OCI-M2 (cell line): ENCODE measurements at regions not wholly inside any gene's neighbourhood (a gene's known extent, or its start where the extent isn't known, plus 50 kb on each side); places are given as distances from the start of the nearest gene placed in this dataset.
"Not testable (repeated sequence)": the region's sequence is repeated elsewhere in the genome, so short reads cannot be mapped to it uniquely, and the experiment has no call there.

Experiments used
- DNase-seq: peaks from one replicate; lab custom pipeline; 2025; ENCODE audit not compliant: unreplicated experiment; lab: John Stamatoyannopoulos, UW

GRCh38 chr2:172284209-172284608 is 143.2 kb upstream of the ITGA6 start:
- no peak for DNase-seq

- DNase-seq, result no peak
Measured at GRCh38 chr2:172285010-172285621, 142.3 kb upstream of the ITGA6 start.

GRCh38 chr2:172285760-172286159 is 141.6 kb upstream of the ITGA6 start:
- DNase-seq, result no peak

- DNase-seq, result no peak
Measured at GRCh38 chr2:172287190-172287589, 140.2 kb upstream of the ITGA6 start.

- no peak for DNase-seq
Measured at GRCh38 chr2:172287605-172288315, 139.6 kb upstream of the ITGA6 start.

- no peak for DNase-seq
Measured at GRCh38 chr2:172288603-172289002, 138.8 kb upstream of the ITGA6 start.

GRCh38 chr2:172293952-172294351 is 133.4 kb upstream of the ITGA6 start:
- no peak for DNase-seq

GRCh38 chr2:172294983-172295382 is 132.4 kb upstream of the ITGA6 start:
- no peak for DNase-seq

- DNase-seq, result no peak
Measured at GRCh38 chr2:172295677-172296076, 131.7 kb upstream of the ITGA6 start.

GRCh38 chr2:172296267-172297046 is 130.9 kb upstream of the ITGA6 start:
- no peak for DNase-seq

GRCh38 chr2:172297531-172297930 is 129.9 kb upstream of the ITGA6 start:
- DNase-seq, result no peak

- no peak for DNase-seq
Measured at GRCh38 chr2:172297950-172298349, 129.4 kb upstream of the ITGA6 start.

GRCh38 chr2:172299741-172300140 is 127.6 kb upstream of the ITGA6 start:
- no peak for DNase-seq

- no peak for DNase-seq
Measured at GRCh38 chr2:172300851-172301250, 126.5 kb upstream of the ITGA6 start.

GRCh38 chr2:172305066-172305465 is 122.3 kb upstream of the ITGA6 start:
- no peak for DNase-seq

- no peak for DNase-seq
Measured at GRCh38 chr2:172307800-172308199, 119.6 kb upstream of the ITGA6 start.

GRCh38 chr2:172308253-172308935 is 119.0 kb upstream of the ITGA6 start:
- no peak for DNase-seq

GRCh38 chr2:172311921-172312345 is 115.5 kb upstream of the ITGA6 start:
- DNase-seq, result no peak

GRCh38 chr2:172313715-172314341 is 113.6 kb upstream of the ITGA6 start:
- no peak for DNase-seq

- not testable (repeated sequence) for DNase-seq
Measured at GRCh38 chr2:172315070-172315469, 112.3 kb upstream of the ITGA6 start.

GRCh38 chr2:172322049-172322448 is 105.3 kb upstream of the ITGA6 start:
- DNase-seq, result no peak
